ENCODE measurements at regions not wholly inside any gene's neighbourhood (a gene's known extent, or its start where the extent isn't known, plus 50 kb on each side); places are given as distances from the start of the nearest gene placed in this dataset.

GRCh38 chr1:36641776-36642175 is 159.1 kb upstream of the CSF3R start:
- no peak for DNase-seq (ENCODE audit: extremely low spot score)
- POLR2A ChIA-PET, result no interaction called here
- CTCF ChIA-PET, result no interaction called here
- no peak for TF ChIP-seq ELF4 (IDR thresholded peaks at IDR 0.05)
- no peak for TF ChIP-seq LEF1 (IDR thresholded peaks at IDR 0.05; ENCODE audit: borderline replicate concordance)
- no peak for TF ChIP-seq HDGF (IDR thresholded peaks at IDR 0.05; ENCODE audit: borderline replicate concordance)
- no peak for TF ChIP-seq PKNOX1 (IDR thresholded peaks at IDR 0.05)

DNA sequence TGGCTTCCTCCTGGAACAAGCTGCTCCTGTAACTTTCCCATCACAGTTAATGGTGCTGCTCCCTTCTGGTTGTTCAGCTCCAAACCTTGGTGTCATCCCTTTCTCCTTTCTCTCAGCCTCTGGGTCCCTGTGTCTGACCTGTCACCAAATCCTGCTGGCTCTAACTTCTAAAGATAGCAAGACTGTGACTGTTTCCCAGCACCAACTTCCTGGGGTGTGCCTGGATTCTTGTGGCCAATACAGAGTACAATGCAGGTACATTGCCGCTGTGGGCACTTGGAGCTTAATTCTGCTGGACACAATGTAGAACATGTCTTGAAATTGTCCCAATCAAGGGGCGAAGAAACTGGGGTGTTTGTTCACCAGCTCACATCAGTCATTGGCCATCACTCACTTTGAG is 156.7 kb upstream of the CSF3R start:
- CTCF ChIA-PET, result interaction anchor here (0.7 kb wide), 1 partner anchor 87 kb away, joined by 5 read pairs; no protein-coding TSS in a partner anchor
- no peak for DNase-seq (ENCODE audit: extremely low spot score)
- POLR2A ChIA-PET, result no interaction called here

GRCh38 chr1:36638268-36638667 is 155.6 kb upstream of the CSF3R start:
- DNase-seq (ENCODE audit: extremely low spot score), result no peak
- CTCF ChIA-PET, result no interaction called here
- POLR2A ChIA-PET, result no interaction called here
- no peak for TF ChIP-seq SUZ12 (IDR thresholded peaks at IDR 0.05)
- TF ChIP-seq ARNT (IDR thresholded peaks at IDR 0.05), result no peak
- TF ChIP-seq FOXM1 (IDR thresholded peaks at IDR 0.05; ENCODE audit: borderline replicate concordance), result no peak
- no peak for TF ChIP-seq TARDBP (IDR thresholded peaks at IDR 0.05)
- no peak for TF ChIP-seq SP1 (IDR thresholded peaks at IDR 0.05)
- no peak for TF ChIP-seq CTBP1 (IDR thresholded peaks at IDR 0.05; ENCODE audit: borderline replicate concordance)
- no peak for TF ChIP-seq FOXA1 (IDR thresholded peaks at IDR 0.05)
- no peak for TF ChIP-seq ZNF384 (IDR thresholded peaks at IDR 0.05)
- no peak for TF ChIP-seq L3MBTL2 (conservative IDR thresholded peaks at IDR 0.05)
- TF ChIP-seq LEF1 (IDR thresholded peaks at IDR 0.05; ENCODE audit: borderline replicate concordance), result no peak
- no peak for TF ChIP-seq PKNOX1 (IDR thresholded peaks at IDR 0.05)
- TF ChIP-seq NFRKB (IDR thresholded peaks at IDR 0.05), result no peak
- no peak for TF ChIP-seq BHLHE40 (IDR thresholded peaks at IDR 0.05; ENCODE audit: borderline replicate concordance)
- TF ChIP-seq ELF4 (IDR thresholded peaks at IDR 0.05), result no peak
- no peak for TF ChIP-seq HDGF (IDR thresholded peaks at IDR 0.05; ENCODE audit: borderline replicate concordance)
- TF ChIP-seq FOXK2 (IDR thresholded peaks at IDR 0.05), result no peak

More for the DNA sequence above, 156.7 kb upstream of the CSF3R start:
- TF ChIP-seq TARDBP (IDR thresholded peaks at IDR 0.05), result no peak
- TF ChIP-seq FOXM1 (IDR thresholded peaks at IDR 0.05; ENCODE audit: borderline replicate concordance), result no peak
- TF ChIP-seq CTBP1 (IDR thresholded peaks at IDR 0.05; ENCODE audit: borderline replicate concordance), result no peak
- TF ChIP-seq SP1 (IDR thresholded peaks at IDR 0.05), result no peak
- TF ChIP-seq FOXK2 (IDR thresholded peaks at IDR 0.05), result no peak
- TF ChIP-seq LEF1 (IDR thresholded peaks at IDR 0.05; ENCODE audit: borderline replicate concordance), result no peak

DNA sequence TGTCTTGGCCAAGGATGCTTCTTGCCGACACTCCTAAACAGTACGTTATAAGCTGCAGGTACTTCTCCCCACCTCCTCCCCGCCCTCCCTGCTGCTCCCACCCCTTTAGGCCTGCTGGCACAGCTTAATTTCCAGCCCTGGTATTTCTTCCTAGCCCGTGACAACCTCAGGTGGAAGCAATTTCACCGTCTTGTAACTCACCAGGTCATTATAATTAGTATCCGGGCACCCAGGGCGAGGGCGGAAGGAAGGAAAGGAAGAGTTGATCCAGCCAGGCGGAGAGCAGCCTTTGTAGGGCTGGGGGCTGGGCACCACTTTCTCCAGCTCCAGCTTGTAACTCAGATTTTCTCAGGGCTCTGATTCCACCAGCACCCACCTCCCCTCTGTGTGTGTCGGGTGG is 153.5 kb upstream of the CSF3R start:
- DNase-seq (ENCODE audit: extremely low spot score), result no peak
- TF ChIP-seq ARNT (IDR thresholded peaks at IDR 0.05), result no peak
- TF ChIP-seq SUZ12 (IDR thresholded peaks at IDR 0.05), result no peak
- no peak for TF ChIP-seq ZNF384 (IDR thresholded peaks at IDR 0.05)
- no peak for TF ChIP-seq FOXK2 (IDR thresholded peaks at IDR 0.05)
- no peak for TF ChIP-seq SP1 (IDR thresholded peaks at IDR 0.05)
- TF ChIP-seq PKNOX1 (IDR thresholded peaks at IDR 0.05), result no peak
- TF ChIP-seq FOXA1 (IDR thresholded peaks at IDR 0.05), result no peak
- TF ChIP-seq CTBP1 (IDR thresholded peaks at IDR 0.05; ENCODE audit: borderline replicate concordance), result no peak
- TF ChIP-seq HDGF (IDR thresholded peaks at IDR 0.05; ENCODE audit: borderline replicate concordance), result no peak
- CTCF ChIA-PET, result no interaction called here
- POLR2A ChIA-PET, result no interaction called here

- ChIA-PET POLR2A (no interaction called here), CTCF (no interaction called here)
- TF ChIP-seq FOXK2 (IDR thresholded peaks at IDR 0.05), result no peak
- no peak for DNase-seq (ENCODE audit: extremely low spot score)
Observed at GRCh38 chr1:36635284-36635683, 152.6 kb upstream of the CSF3R start.

DNA sequence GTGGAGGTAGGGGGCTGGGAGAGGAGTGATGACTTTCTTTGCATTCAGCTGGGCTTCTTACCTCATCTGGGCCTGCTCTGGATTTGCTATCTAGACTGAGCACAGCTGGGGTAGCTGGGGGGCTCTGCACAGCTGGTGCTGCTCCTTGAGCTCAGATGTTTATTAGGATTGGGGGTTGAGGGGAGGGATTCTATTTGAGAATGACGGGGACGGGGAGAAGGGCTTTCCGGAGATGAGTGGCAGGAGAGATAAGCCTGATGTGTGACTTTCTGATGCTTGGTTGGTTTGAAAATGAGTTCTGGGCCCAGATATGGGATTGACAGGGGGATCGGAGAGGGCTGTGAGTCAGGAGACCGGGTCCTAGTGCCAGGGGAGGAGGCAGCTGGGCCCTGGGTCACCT is 146.1 kb upstream of the CSF3R start:
- DNase-seq (ENCODE audit: extremely low spot score), result no peak
- TF ChIP-seq L3MBTL2 (conservative IDR thresholded peaks at IDR 0.05) (no peak), SUZ12 (IDR thresholded peaks at IDR 0.05) (no peak), ELF4 (IDR thresholded peaks at IDR 0.05) (no peak), FOXK2 (IDR thresholded peaks at IDR 0.05) (no peak), HDGF (IDR thresholded peaks at IDR 0.05; ENCODE audit: borderline replicate concordance) (no peak), CTBP1 (IDR thresholded peaks at IDR 0.05; ENCODE audit: borderline replicate concordance) (no peak), BHLHE40 (IDR thresholded peaks at IDR 0.05; ENCODE audit: borderline replicate concordance) (no peak), PKNOX1 (IDR thresholded peaks at IDR 0.05) (no peak), ARNT (IDR thresholded peaks at IDR 0.05) (no peak), LEF1 (IDR thresholded peaks at IDR 0.05; ENCODE audit: borderline replicate concordance) (no peak), SP1 (IDR thresholded peaks at IDR 0.05) (no peak), FOXA1 (IDR thresholded peaks at IDR 0.05) (no peak), TARDBP (IDR thresholded peaks at IDR 0.05) (no peak), ZNF384 (IDR thresholded peaks at IDR 0.05) (no peak), NFRKB (IDR thresholded peaks at IDR 0.05) (no peak), FOXM1 (IDR thresholded peaks at IDR 0.05; ENCODE audit: borderline replicate concordance) (no peak)
- CTCF ChIA-PET, result interaction anchor here (1.4 kb wide), 1 partner anchor 19 kb away, joined by 3 read pairs; no protein-coding TSS in a partner anchor
- POLR2A ChIA-PET, result no interaction called here
